ENCODE measurements at regions not wholly inside any gene's neighbourhood (a gene's known extent, or its start where the extent isn't known, plus 50 kb on each side); places are given as distances from the start of the nearest gene placed in this dataset.

DNA sequence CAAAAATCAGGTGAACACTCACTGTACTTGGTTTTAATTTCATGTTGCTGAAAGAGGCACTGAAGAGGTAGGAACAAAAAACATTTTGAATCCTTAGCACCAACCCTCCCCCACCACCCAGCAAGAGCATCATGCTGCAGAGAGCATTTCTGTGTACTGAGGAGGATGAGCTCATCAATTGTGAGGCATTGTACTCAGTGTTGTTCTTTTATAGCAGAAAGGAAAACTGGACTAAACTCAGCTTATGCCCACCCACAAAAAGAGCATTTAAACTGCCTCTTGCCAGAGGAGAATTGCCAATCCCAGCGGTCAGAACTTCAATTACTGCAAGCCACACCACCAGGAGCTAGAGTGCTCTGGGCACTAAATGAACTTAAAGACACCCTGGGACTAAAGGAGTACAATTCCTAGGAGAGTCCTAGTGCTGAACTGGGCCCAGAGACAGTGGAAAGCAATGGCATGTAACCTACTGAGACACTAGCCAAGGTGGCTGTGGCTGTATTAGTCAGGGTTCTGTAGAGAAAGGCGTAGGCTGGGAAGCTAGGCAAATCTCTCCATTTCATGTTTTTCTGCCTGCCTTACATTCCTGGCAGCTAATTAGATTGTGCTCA is 280.7 kb upstream of the KLHL4 start:
- TF ChIP-seq, protein P1, sequence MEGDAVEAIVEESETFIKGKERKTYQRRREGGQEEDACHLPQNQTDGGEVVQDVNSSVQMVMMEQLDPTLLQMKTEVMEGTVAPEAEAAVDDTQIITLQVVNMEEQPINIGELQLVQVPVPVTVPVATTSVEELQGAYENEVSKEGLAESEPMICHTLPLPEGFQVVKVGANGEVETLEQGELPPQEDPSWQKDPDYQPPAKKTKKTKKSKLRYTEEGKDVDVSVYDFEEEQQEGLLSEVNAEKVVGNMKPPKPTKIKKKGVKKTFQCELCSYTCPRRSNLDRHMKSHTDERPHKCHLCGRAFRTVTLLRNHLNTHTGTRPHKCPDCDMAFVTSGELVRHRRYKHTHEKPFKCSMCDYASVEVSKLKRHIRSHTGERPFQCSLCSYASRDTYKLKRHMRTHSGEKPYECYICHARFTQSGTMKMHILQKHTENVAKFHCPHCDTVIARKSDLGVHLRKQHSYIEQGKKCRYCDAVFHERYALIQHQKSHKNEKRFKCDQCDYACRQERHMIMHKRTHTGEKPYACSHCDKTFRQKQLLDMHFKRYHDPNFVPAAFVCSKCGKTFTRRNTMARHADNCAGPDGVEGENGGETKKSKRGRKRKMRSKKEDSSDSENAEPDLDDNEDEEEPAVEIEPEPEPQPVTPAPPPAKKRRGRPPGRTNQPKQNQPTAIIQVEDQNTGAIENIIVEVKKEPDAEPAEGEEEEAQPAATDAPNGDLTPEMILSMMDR (IDR thresholded peaks at IDR 0.05; ENCODE audit: borderline replicate concordance): no peak
- intact Hi-C loops (cut with micrococcal nuclease): no loop called here
- no peaks in the 10 kb centered on the region for H3K36me3 ChIP-seq

DNA sequence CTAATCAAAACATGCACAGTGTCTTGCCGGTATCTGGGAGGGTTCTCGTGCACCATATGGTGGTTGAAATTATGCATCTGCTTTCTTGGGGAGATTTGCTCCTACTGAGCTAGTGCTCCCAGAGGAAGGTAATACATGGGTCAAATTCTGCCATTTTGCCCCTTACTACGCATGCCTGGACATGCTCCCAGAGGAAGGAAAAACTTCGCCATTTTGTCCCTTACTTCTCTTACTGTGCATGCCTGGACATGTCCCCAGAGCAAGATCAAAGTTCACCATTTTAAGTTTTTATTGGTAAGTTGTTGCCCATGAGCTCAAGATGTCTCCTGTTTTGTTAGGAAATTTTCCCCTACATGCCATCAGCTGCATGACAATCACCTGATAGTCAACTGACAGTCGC is 252.1 kb upstream of the KLHL4 start:
- DNase-seq: no peak
- Histone ChIP-seq H3K9me3 (replicated peaks) (no peaks in the 10 kb centered on the region), H3K36me3 (no peaks in the 10 kb centered on the region), H3K4me1 (no peaks in the 10 kb centered on the region), H3K4me3 (no peak overlapping the region), H3K27ac (replicated peaks) (no peak overlapping the region), H3K27me3 (ENCODE audit: low read depth) (no peaks in the 10 kb centered on the region)
- TF ChIP-seq, protein P1 (IDR thresholded peaks at IDR 0.05; ENCODE audit: borderline replicate concordance): no peak
- intact Hi-C loops (cut with micrococcal nuclease): no loop called here

More for the DNA sequence above, 280.7 kb upstream of the KLHL4 start:
- Histone ChIP-seq H3K27me3 (ENCODE audit: low read depth) (no peaks in the 10 kb centered on the region), H3K4me1 (no peaks in the 10 kb centered on the region), H3K9me3 (replicated peaks) (no peaks in the 10 kb centered on the region), H3K27ac (replicated peaks) (no peak overlapping the region), H3K4me3 (no peak overlapping the region)
- DNase-seq: no peak

DNA sequence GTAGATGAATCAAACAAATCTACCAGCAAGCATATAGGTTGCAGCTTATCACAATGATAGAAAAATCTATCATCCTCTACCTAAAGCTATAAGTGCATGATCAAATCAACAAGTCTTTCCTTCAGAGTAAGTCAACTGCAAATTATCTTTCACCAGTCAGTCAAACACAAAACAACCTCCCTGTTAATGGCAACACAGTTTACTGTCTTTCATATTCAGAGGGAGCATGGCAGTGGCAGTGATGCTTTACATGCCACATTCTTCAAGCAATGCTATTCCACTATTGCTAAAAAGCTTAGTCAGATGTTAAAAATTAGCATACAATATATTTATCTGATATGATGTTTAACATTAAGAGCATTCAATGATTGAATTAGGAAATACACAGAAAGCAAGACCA is 245.1 kb upstream of the KLHL4 start:
- intact Hi-C loops (cut with micrococcal nuclease): no loop called here
- no peaks in the 10 kb centered on the region for H3K36me3 ChIP-seq
- TF ChIP-seq, protein P1 (IDR thresholded peaks at IDR 0.05; ENCODE audit: borderline replicate concordance): no peak
- H3K4me3 ChIP-seq: no peak overlapping the region
- H3K4me1 ChIP-seq: no peaks in the 10 kb centered on the region
- H3K27me3 ChIP-seq (ENCODE audit: low read depth): no peaks in the 10 kb centered on the region
- no peak for DNase-seq
- no peaks in the 10 kb centered on the region for H3K9me3 ChIP-seq (replicated peaks)
- H3K27ac ChIP-seq (replicated peaks): no peak overlapping the region

DNA sequence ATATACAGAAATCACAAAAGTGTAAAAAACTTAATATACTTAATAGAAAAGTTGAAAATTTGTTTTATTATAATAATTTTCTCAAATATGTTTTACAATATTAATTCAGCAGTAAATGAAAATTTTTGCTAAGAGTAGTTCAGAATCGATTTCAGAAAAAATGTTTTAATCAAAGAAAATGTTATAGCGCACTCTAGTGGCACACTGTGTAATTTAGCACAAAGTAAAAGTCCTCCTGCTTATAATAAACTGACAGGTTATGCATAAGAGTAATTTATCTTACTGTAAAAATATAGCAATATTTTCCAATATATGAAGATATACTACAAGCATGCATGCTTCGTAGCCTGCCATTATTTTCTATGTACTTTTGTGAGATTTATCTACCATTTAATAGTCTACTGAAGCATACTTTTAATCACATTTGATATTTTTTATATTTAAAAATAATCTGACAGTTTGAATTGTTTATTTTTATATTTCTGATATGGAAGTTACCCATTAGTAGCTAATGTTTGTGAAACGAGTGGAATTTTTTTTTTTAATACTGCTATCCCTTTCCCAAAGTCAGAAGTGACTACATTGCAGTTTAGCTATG is 217.9 kb upstream of the KLHL4 start:
- no peak overlapping the region for H3K4me3 ChIP-seq
- H3K27ac ChIP-seq (replicated peaks): no peak overlapping the region
- TF ChIP-seq, protein P1 (IDR thresholded peaks at IDR 0.05; ENCODE audit: borderline replicate concordance): peak; percentile 53
- no peak for DNase-seq
- H3K36me3 ChIP-seq: no peaks in the 10 kb centered on the region
- intact Hi-C loops (cut with micrococcal nuclease): no loop called here
- H3K4me1 ChIP-seq: no peaks in the 10 kb centered on the region
- H3K9me3 ChIP-seq (replicated peaks): no peaks in the 10 kb centered on the region
- no peaks in the 10 kb centered on the region for H3K27me3 ChIP-seq (ENCODE audit: low read depth)

DNA sequence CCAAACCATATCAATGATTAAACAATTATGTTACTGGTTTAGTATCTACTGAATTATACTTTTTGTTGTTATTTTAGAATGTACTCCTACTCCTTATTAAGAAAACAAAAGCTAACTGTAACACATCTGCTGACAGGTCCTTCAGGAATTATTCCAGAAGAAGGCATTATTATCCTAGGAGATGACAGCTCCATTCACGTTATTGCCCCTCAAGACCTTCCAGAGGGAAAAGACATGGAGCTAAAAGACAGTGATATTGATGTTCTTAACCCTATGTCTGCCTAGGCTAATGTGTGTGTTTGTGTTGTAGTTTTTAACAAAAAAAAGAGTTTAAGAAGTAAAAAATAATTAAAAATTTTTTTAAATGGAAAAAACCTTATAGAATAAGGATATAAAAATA is 206.8 kb upstream of the KLHL4 start:
- DNase-seq: no peak
- H3K4me3 ChIP-seq: no peak overlapping the region
- no peak overlapping the region for H3K27ac ChIP-seq (replicated peaks)
- H3K9me3 ChIP-seq (replicated peaks): no peaks in the 10 kb centered on the region
- H3K27me3 ChIP-seq (ENCODE audit: low read depth): no peaks in the 10 kb centered on the region
- TF ChIP-seq, protein P1 (IDR thresholded peaks at IDR 0.05; ENCODE audit: borderline replicate concordance): no peak
- intact Hi-C loops (cut with micrococcal nuclease): no loop called here
- H3K36me3 ChIP-seq: no peaks in the 10 kb centered on the region
- no peaks in the 10 kb centered on the region for H3K4me1 ChIP-seq
